Colonic mucosa (tissue), 4 donors: ENCODE measurements at regions not wholly inside any gene's neighbourhood (a gene's known extent, or its start where the extent isn't known, plus 50 kb on each side); places are given as distances from the start of the nearest gene placed in this dataset.

Experiments used
- DNase-seq: peaks from one replicate; pipeline ENCODE4 v3.0.0-alpha.2; 2020
- H3K27ac ChIP-seq: fragments of 200-600 bp; one replicate; pipeline ENCODE4 v1.8.0; 2021
- H3K27me3 ChIP-seq: fragments of 200-600 bp; one replicate; pipeline ENCODE4 v1.8.0; 2021
- H3K36me3 ChIP-seq: fragments of 200-600 bp; one replicate; pipeline ENCODE4 v1.8.0; 2021
- H3K4me1 ChIP-seq: fragments of 200-600 bp; one replicate; pipeline ENCODE4 v1.8.0; 2021; ENCODE audit warnings: mild to moderate bottlenecking
- H3K4me3 ChIP-seq: fragments of 200-600 bp; one replicate; pipeline ENCODE4 v1.8.0; 2021
- H3K9ac ChIP-seq, 2 donors: one replicate each; pipeline ENCODE4 v1.7.0; 2013; ENCODE audit warnings: control low read depth in 2 of 2, low read depth in 2 of 2, low read length in 2 of 2
- H3K9me3 ChIP-seq: fragments of 200-600 bp; one replicate; pipeline ENCODE4 v1.8.0; 2021
- intact Hi-C: fragments of 100-400 bp; cut with DNase I; formaldehyde crosslinking; loops from one replicate; pipeline ENCODE4 v1.14.1; 2022
- TF ChIP-seq, protein P1 (sequence below): fragments of 200-600 bp; IDR thresholded peaks from one replicate; pipeline ENCODE4 v1.8.0; 2022; ENCODE audit warnings: antibody characterized with exemption, mild to moderate bottlenecking
- donor health status: healthy.
- donor health status: DM: no; HTN: no; CAD: no.
- donor health status: DM: no; HTN: no; CAD: no.

DNA sequence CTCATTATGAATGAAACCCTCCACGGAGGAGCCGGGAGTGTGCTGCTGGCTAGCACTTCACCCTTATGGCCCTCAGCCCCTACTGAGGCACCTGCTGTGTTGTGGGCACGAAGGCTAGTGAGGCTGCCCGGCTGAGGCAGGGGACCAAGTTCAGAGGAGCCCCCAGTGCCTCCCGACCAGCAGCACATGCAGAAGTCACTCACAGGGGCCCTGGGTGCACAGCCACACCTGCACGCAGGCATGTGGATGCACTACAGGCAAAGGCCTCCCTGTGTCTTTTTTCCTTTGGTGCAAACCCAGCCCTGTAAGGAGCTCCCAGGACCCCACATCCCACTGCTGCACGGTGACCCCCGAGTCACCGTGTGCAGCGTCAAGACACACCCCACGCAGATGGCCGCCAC lies 261.5 kb downstream of the BRD1 start:
- TF ChIP-seq, protein P1, sequence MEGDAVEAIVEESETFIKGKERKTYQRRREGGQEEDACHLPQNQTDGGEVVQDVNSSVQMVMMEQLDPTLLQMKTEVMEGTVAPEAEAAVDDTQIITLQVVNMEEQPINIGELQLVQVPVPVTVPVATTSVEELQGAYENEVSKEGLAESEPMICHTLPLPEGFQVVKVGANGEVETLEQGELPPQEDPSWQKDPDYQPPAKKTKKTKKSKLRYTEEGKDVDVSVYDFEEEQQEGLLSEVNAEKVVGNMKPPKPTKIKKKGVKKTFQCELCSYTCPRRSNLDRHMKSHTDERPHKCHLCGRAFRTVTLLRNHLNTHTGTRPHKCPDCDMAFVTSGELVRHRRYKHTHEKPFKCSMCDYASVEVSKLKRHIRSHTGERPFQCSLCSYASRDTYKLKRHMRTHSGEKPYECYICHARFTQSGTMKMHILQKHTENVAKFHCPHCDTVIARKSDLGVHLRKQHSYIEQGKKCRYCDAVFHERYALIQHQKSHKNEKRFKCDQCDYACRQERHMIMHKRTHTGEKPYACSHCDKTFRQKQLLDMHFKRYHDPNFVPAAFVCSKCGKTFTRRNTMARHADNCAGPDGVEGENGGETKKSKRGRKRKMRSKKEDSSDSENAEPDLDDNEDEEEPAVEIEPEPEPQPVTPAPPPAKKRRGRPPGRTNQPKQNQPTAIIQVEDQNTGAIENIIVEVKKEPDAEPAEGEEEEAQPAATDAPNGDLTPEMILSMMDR = no peak
- Histone ChIP-seq H3K9me3 (no peaks in the 10 kb centered on the region), H3K4me1 (no peaks in the 10 kb centered on the region), H3K4me3 (no peak overlapping the region), H3K9ac (no peak overlapping the region), H3K36me3 (no peaks in the 10 kb centered on the region), H3K27me3 (no peaks in the 10 kb centered on the region), H3K27ac (no peak overlapping the region)
- intact Hi-C loops = no loop called here
- DNase-seq = no peak

- intact Hi-C loops = no loop called here
- Histone ChIP-seq H3K4me1 (no peaks in the 10 kb centered on the region), H3K27ac (no peak overlapping the region), H3K9me3 (no peaks in the 10 kb centered on the region), H3K9ac (no peak overlapping the region), H3K4me3 (no peak overlapping the region), H3K27me3 (no peaks in the 10 kb centered on the region), H3K36me3 (no peaks in the 10 kb centered on the region)
- no peak for DNase-seq
- TF ChIP-seq, protein P1 = no peak
Observed at GRCh38 chr22:49565516-49565855, 262.2 kb downstream of the BRD1 start.

- TF ChIP-seq, protein P1 = no peak
- intact Hi-C loops = no loop called here
- Histone ChIP-seq H3K4me3 (no peak overlapping the region), H3K27me3 (no peaks in the 10 kb centered on the region), H3K27ac (no peak overlapping the region), H3K9me3 (no peaks in the 10 kb centered on the region), H3K36me3 (no peaks in the 10 kb centered on the region), H3K9ac (no peak overlapping the region), H3K4me1 (no peaks in the 10 kb centered on the region)
- DNase-seq = no peak
Observed at GRCh38 chr22:49564666-49565515, 262.8 kb downstream of the BRD1 start.

DNA sequence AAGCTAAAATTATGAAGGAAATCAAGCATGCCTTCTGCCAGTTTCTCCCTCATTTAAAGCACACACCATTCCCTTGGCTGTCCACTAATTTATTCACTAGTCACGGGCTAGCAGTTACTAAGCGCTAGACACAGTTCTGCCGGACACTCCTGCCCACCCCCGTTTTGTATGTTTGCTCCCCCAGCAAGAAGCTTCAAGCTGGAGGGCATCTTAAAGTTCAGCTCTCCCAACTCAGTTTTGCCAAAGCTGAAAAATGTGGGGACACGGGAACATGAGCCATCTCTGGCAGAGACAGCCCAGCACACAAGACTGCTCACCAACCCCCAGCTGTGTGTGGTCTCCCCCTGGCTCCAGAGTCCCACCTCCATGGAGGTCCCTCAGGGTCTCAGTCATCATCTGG lies 263.6 kb downstream of the BRD1 start:
- intact Hi-C loops = no loop called here
- H3K27ac ChIP-seq = no peak overlapping the region
- H3K4me3 ChIP-seq = no peak overlapping the region
- H3K9me3 ChIP-seq = no peaks in the 10 kb centered on the region
- H3K9ac ChIP-seq = no peak overlapping the region
- H3K27me3 ChIP-seq = no peaks in the 10 kb centered on the region
- no peak for DNase-seq
- no peaks in the 10 kb centered on the region for H3K4me1 ChIP-seq
- TF ChIP-seq, protein P1 = no peak
- no peaks in the 10 kb centered on the region for H3K36me3 ChIP-seq

- no peak for DNase-seq
- TF ChIP-seq, protein P1 = no peak
- Histone ChIP-seq H3K36me3 (no peaks in the 10 kb centered on the region), H3K4me1 (no peaks in the 10 kb centered on the region), H3K4me3 (no peak overlapping the region), H3K27me3 (no peaks in the 10 kb centered on the region), H3K9ac (no peak overlapping the region), H3K9me3 (no peaks in the 10 kb centered on the region), H3K27ac (no peak overlapping the region)
- intact Hi-C loops = no loop called here
Observed at GRCh38 chr22:49562685-49563249, 264.9 kb downstream of the BRD1 start.
